SK-N-SH treated with all-trans-retinoic acid at 6 μM for 48 hours (cell line): ENCODE measurements at regions not wholly inside any gene's neighbourhood (a gene's known extent, or its start where the extent isn't known, plus 50 kb on each side); places are given as distances from the start of the nearest gene placed in this dataset.
"Not testable (repeated sequence)": the region's sequence is repeated elsewhere in the genome, so short reads cannot be mapped to it uniquely, and the experiment has no call there.

Source experiments
- ATAC-seq: fragments of 200-7000 bp; cut with Tn5 transposase; 3 replicates; pipeline ENCODE4 v1.9.1; 2020; ENCODE audit warnings: mild to moderate bottlenecking, moderate library complexity
- CSDC2 ChIP-seq: fragments of 250-450 bp; sonication (Bioruptor Pico); IDR thresholded peaks from 2 replicates; pipeline ENCODE4 v1.5.0; 2020; ENCODE audit warnings: mild to moderate bottlenecking, moderate library complexity
- ESRRG ChIP-seq: fragments of 250-450 bp; sonication (Bioruptor Pico); IDR thresholded peaks from 2 replicates; pipeline ENCODE4 v1.6.1; 2021; ENCODE audit warnings: mild to moderate bottlenecking
- GLIS3 ChIP-seq: fragments of 250-450 bp; sonication (Bioruptor Pico); IDR thresholded peaks from 2 replicates; pipeline ENCODE4 v1.5.0; 2020; ENCODE audit warnings: mild to moderate bottlenecking, moderate library complexity
- ISL1 ChIP-seq: fragments of 250-450 bp; sonication (Bioruptor Pico); IDR thresholded peaks from 2 replicates; pipeline ENCODE4 v2.1.2; 2022; ENCODE audit warnings: mild to moderate bottlenecking, moderate library complexity
- OSR1 ChIP-seq: fragments of 250-450 bp; sonication (Bioruptor Pico); IDR thresholded peaks from 2 replicates; pipeline ENCODE4 v1.8.0; 2022; ENCODE audit warnings: moderate library complexity, mild to moderate bottlenecking, inconsistent platforms
- POU6F1 ChIP-seq: fragments of 250-450 bp; sonication (Bioruptor Pico); IDR thresholded peaks from 2 replicates; pipeline ENCODE4 v1.8.0; 2021; ENCODE audit warnings: low read depth, mild to moderate bottlenecking, moderate library complexity, borderline replicate concordance
- RARB ChIP-seq: fragments of 250-450 bp; sonication (Bioruptor Pico); IDR thresholded peaks from 2 replicates; pipeline ENCODE4 v1.8.0; 2021; ENCODE audit warnings: mild to moderate bottlenecking, moderate library complexity
- SNAI2 ChIP-seq: fragments of 250-450 bp; sonication (Bioruptor Pico); IDR thresholded peaks from 2 replicates; pipeline ENCODE4 v1.5.0; 2020; ENCODE audit warnings: mild to moderate bottlenecking, moderate library complexity
- TCF4 ChIP-seq: fragments of 250-450 bp; sonication (Bioruptor Pico); IDR thresholded peaks from 2 replicates; pipeline ENCODE4 v1.8.0; 2021; ENCODE audit warnings: mild to moderate bottlenecking, moderate library complexity, borderline replicate concordance
- TOX ChIP-seq: fragments of 250-450 bp; sonication (Bioruptor Pico); IDR thresholded peaks from 2 replicates; pipeline ENCODE4 v1.8.0; 2021; ENCODE audit warnings: mild to moderate bottlenecking, moderate library complexity, borderline replicate concordance
- ZC3H10 ChIP-seq: fragments of 250-450 bp; sonication (Bioruptor Pico); IDR thresholded peaks from 2 replicates; pipeline ENCODE4 v1.5.1; 2021; ENCODE audit warnings: mild to moderate bottlenecking, moderate library complexity
- ZFP3 ChIP-seq: fragments of 250-450 bp; sonication (Bioruptor Pico); IDR thresholded peaks from 2 replicates; pipeline ENCODE4 v1.5.0; 2020; ENCODE audit warnings: mild to moderate bottlenecking, moderate library complexity
- ZFP30 ChIP-seq: fragments of 450-650 bp; formaldehyde crosslinking; IDR thresholded peaks from 2 replicates; pipeline ENCODE4 v1.5.0; 2022; ENCODE audit warnings: mild to moderate bottlenecking, moderate library complexity
- ZNF565 ChIP-seq: fragments of 450-650 bp; formaldehyde crosslinking; conservative IDR thresholded peaks from 2 replicates; pipeline ENCODE4 v1.5.0; 2020; ENCODE audit warnings: low read depth, mild to moderate bottlenecking, moderate library complexity
- ZNF8 ChIP-seq: fragments of 450-650 bp; formaldehyde crosslinking; IDR thresholded peaks from 2 replicates; pipeline ENCODE4 v1.5.0; 2020; ENCODE audit warnings: mild to moderate bottlenecking, moderate library complexity
- TF ChIP-seq, protein P1 (sequence below): fragments of 250-450 bp; sonication (Bioruptor Pico); IDR thresholded peaks from 2 replicates; pipeline ENCODE4 v1.5.1; 2020; ENCODE audit warnings: low read depth, mild to moderate bottlenecking, moderate library complexity
- TF ChIP-seq, protein P2 (sequence below): fragments of 250-450 bp; sonication (Bioruptor Pico); IDR thresholded peaks from 2 replicates; pipeline ENCODE4 v1.5.0; 2020; ENCODE audit warnings: mild to moderate bottlenecking, moderate library complexity
- TF ChIP-seq, protein P3 (sequence below): fragments of 250-450 bp; sonication (Bioruptor Pico); IDR thresholded peaks from 2 replicates; pipeline ENCODE4 v1.5.1; 2021; ENCODE audit warnings: mild to moderate bottlenecking, moderate library complexity

DNA sequence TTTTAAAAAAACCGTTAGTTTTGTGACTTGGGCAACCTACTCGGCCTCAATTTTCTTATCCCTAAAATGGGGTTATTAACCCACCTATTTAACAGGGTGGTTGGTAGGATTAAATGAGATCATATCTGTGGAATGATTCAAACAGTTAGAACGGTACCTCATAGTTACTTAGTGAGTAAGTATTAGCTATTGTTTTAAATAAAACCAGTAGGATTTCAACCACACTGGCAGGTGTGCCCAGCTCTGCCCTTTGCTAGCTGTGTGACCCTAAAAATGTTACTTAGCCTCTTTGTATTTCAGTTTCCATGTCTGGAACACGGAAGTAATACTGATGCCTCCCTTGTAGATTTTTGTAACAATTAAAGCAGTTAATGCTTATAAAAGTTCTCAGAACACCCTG lies 225.8 kb upstream of the SPRY1 start (continued):
- TF ChIP-seq ZNF565 (CRISPR knock-in tag), result no peak
- TF ChIP-seq, all 23 proteins: peak for 0

DNA sequence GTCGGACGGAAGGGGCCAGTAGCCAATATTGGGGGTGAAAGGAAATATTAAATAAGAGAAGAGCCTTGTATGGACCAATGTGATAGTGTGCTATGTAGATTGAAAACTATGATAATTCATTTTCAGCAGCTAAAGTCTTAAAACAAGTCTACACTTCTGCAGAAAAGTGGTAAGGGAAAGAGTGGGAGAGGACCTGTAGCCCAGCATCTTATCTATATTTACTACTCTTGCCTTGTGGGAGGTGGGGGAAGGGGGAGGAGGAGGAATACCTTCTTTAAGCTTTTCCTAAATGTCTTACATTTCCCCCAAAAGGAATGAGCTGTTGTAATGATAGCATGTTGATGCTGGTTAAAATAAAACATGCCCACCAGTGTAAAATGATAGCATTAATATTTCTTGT lies 220.0 kb upstream of the SPRY1 start:
- no peak for ATAC-seq
- TF ChIP-seq SNAI2 (CRISPR knock-in tag), result no peak

GRCh38 chr4:123182289-123182688 lies 214.3 kb upstream of the SPRY1 start:
- ATAC-seq, result no peak
- no peak for TF ChIP-seq OSR1 (CRISPR knock-in tag)
- TF ChIP-seq TOX, result no peak
- TF ChIP-seq TCF4 (CRISPR knock-in tag), result no peak
- no peak for TF ChIP-seq GLIS3 (CRISPR knock-in tag)
- TF ChIP-seq, protein P1, sequence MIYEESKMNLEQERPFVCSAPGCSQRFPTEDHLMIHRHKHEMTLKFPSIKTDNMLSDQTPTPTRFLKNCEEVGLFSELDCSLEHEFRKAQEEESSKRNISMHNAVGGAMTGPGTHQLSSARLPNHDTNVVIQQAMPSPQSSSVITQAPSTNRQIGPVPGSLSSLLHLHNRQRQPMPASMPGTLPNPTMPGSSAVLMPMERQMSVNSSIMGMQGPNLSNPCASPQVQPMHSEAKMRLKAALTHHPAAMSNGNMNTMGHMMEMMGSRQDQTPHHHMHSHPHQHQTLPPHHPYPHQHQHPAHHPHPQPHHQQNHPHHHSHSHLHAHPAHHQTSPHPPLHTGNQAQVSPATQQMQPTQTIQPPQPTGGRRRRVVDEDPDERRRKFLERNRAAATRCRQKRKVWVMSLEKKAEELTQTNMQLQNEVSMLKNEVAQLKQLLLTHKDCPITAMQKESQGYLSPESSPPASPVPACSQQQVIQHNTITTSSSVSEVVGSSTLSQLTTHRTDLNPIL (CRISPR knock-in tag), result no peak
- TF ChIP-seq POU6F1 (CRISPR knock-in tag), result no peak
- TF ChIP-seq ZFP3, result no peak
- TF ChIP-seq, protein P2, sequence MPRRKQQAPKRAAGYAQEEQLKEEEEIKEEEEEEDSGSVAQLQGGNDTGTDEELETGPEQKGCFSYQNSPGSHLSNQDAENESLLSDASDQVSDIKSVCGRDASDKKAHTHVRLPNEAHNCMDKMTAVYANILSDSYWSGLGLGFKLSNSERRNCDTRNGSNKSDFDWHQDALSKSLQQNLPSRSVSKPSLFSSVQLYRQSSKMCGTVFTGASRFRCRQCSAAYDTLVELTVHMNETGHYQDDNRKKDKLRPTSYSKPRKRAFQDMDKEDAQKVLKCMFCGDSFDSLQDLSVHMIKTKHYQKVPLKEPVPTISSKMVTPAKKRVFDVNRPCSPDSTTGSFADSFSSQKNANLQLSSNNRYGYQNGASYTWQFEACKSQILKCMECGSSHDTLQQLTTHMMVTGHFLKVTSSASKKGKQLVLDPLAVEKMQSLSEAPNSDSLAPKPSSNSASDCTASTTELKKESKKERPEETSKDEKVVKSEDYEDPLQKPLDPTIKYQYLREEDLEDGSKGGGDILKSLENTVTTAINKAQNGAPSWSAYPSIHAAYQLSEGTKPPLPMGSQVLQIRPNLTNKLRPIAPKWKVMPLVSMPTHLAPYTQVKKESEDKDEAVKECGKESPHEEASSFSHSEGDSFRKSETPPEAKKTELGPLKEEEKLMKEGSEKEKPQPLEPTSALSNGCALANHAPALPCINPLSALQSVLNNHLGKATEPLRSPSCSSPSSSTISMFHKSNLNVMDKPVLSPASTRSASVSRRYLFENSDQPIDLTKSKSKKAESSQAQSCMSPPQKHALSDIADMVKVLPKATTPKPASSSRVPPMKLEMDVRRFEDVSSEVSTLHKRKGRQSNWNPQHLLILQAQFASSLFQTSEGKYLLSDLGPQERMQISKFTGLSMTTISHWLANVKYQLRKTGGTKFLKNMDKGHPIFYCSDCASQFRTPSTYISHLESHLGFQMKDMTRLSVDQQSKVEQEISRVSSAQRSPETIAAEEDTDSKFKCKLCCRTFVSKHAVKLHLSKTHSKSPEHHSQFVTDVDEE (CRISPR knock-in tag), result no peak
- no peak for TF ChIP-seq ISL1 (CRISPR knock-in tag)
- no peak for TF ChIP-seq ZNF565 (CRISPR knock-in tag)
- no peak for TF ChIP-seq ZFP30 (CRISPR knock-in tag)
- TF ChIP-seq ESRRG (CRISPR knock-in tag), result no peak

DNA sequence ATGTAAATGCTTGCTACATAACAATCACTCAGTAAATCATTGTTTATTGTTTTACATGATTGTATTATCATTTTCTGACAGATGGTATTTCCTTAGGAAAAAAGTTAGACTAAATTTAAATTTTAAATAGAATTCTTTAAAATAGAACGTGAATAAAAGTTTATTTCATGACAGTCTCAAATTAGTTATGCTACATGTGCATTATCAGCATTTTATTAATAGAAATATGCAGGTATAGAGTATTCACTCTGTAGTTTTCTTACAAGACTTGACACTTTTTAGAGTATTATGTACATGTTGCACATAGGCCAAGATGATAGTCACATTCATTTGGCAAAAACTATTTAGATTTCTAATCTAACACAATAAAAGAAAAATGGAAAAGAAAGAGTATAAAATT lies 213.3 kb upstream of the SPRY1 start:
- TF ChIP-seq, protein P1 (CRISPR knock-in tag), result no peak
- TF ChIP-seq ZC3H10 (CRISPR knock-in tag) (no peak), CSDC2 (no peak), ZNF565 (CRISPR knock-in tag) (no peak), RARB (CRISPR knock-in tag) (no peak), ZFP3 (no peak), ZNF8 (CRISPR knock-in tag) (no peak)
- ATAC-seq, result no peak

GRCh38 chr4:123183754-123184153 lies 212.8 kb upstream of the SPRY1 start:
- ATAC-seq, result not testable (repeated sequence)

DNA sequence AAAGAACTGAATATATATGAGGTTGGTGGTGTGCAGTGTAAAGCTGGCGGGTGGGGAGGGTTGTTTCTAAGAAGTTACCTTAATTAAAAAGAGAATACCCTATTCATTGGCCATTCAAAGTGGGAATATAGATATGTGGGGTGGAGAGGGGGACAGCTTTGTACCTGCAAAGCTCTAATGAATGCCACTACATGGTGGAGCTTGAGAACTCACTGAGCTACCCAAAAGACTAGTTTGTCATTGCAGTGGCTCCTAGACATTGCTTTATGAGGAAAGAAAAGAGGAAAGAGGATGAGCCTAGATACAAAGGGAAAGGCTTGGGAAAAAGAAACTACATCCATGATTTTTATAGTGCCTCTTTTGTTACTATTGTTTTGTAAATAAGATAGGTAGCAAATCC lies 209.9 kb upstream of the SPRY1 start:
- TF ChIP-seq, protein P3, sequence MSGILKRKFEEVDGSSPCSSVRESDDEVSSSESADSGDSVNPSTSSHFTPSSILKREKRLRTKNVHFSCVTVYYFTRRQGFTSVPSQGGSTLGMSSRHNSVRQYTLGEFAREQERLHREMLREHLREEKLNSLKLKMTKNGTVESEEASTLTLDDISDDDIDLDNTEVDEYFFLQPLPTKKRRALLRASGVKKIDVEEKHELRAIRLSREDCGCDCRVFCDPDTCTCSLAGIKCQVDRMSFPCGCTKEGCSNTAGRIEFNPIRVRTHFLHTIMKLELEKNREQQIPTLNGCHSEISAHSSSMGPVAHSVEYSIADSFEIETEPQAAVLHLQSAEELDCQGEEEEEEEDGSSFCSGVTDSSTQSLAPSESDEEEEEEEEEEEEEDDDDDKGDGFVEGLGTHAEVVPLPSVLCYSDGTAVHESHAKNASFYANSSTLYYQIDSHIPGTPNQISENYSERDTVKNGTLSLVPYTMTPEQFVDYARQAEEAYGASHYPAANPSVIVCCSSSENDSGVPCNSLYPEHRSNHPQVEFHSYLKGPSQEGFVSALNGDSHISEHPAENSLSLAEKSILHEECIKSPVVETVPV (CRISPR knock-in tag), result no peak
- TF ChIP-seq, all 23 proteins: peak for 0
- ATAC-seq, result no peak
